ENCODE measurements at regions not wholly inside any gene's neighbourhood (a gene's known extent, or its start where the extent isn't known, plus 50 kb on each side); places are given as distances from the start of the nearest gene placed in this dataset.

DNA sequence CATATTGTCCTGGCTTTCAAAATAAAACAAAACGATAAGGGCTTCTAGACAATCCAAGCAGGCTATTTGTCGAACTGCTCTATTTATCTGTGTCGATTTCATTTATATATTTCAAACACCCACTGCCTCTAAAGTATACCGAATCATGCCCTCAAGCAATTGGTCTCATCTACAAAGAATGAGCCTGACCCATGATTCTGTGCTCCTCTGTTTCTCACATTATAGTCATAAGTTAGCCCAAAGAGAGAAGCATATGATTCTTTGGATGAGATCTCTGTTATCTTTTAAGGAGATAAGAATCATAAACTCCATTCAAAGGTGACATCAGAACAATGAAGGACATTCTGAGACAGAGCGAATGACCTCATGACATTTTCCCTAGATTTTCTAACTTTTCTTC lies 191.1 kb downstream of the MAP2K6 start:
- no peak for DNase-seq

GRCh38 chr17:69606142-69606800 lies 191.8 kb downstream of the MAP2K6 start:
- H3K9me3 ChIP-seq (replicated peaks), result no peaks in the 10 kb centered on the region
- H3K4me3 ChIP-seq, result no peak overlapping the region
- DNase-seq, result peak in 1 of 2 experiments; percentile 37
- peak overlapping the region; percentile 5; the same call in 1 of the 2 replicates for H3K27ac ChIP-seq
- no peaks in the 10 kb centered on the region for H3K36me3 ChIP-seq
- peaks cover 24% of the 10 kb centered on the region for H3K4me1 ChIP-seq
- no peaks in the 10 kb centered on the region for H3K27me3 ChIP-seq

More for the DNA sequence above, 191.1 kb downstream of the MAP2K6 start:
- no peak overlapping the region for H3K27ac ChIP-seq
- no peaks in the 10 kb centered on the region for H3K27me3 ChIP-seq
- H3K4me1 ChIP-seq, result peaks cover 24% of the 10 kb centered on the region
- no peaks in the 10 kb centered on the region for H3K36me3 ChIP-seq
- no peak overlapping the region for H3K4me3 ChIP-seq
- H3K9me3 ChIP-seq (replicated peaks), result no peaks in the 10 kb centered on the region

DNA sequence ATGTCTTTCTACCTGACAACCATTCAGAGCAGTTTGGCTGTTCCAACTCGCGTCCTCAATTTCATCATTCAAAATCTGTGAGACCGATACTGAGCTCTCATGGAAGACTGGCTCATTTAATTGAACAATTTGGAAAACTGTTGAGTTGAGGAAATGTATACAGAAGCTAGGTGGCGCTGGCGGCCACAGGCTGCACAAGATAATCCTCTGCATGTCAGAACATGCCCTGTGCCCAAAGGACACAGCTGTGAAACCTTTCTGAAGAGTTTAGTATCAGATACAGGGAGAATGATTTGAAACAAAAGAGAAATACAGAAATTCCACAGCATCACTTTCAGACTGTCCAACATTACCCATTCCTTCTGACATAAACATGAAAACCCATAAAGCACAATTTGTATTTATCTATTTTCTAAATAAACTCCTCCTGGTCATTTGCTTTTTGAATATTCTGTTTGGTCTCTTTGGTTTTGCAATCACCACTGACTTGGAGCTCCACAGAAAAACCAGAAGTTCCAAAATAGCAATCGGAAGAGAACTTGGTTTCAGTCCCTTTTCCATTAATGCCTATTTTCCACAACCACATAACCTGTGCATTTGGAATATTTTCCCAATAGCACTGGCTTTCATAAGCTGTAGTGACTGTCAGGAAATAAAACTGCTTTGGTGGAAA lies 192.8 kb downstream of the MAP2K6 start:
- no peak overlapping the region for H3K4me3 ChIP-seq
- H3K27me3 ChIP-seq, result no peaks in the 10 kb centered on the region
- H3K27ac ChIP-seq, result peak overlapping the region; percentile 25
- H3K9me3 ChIP-seq (replicated peaks), result no peaks in the 10 kb centered on the region
- H3K36me3 ChIP-seq, result no peaks in the 10 kb centered on the region
- H3K4me1 ChIP-seq, result peaks cover 24% of the 10 kb centered on the region
- peak; percentile 73 to 87 for DNase-seq

GRCh38 chr17:69608141-69608540 lies 193.6 kb downstream of the MAP2K6 start:
- no peak overlapping the region for H3K27ac ChIP-seq
- H3K4me3 ChIP-seq, result no peak overlapping the region
- no peaks in the 10 kb centered on the region for H3K27me3 ChIP-seq
- no peaks in the 10 kb centered on the region for H3K36me3 ChIP-seq
- H3K4me1 ChIP-seq, result peaks cover 24% of the 10 kb centered on the region
- DNase-seq, result no peak
- H3K9me3 ChIP-seq (replicated peaks), result no peaks in the 10 kb centered on the region

DNA sequence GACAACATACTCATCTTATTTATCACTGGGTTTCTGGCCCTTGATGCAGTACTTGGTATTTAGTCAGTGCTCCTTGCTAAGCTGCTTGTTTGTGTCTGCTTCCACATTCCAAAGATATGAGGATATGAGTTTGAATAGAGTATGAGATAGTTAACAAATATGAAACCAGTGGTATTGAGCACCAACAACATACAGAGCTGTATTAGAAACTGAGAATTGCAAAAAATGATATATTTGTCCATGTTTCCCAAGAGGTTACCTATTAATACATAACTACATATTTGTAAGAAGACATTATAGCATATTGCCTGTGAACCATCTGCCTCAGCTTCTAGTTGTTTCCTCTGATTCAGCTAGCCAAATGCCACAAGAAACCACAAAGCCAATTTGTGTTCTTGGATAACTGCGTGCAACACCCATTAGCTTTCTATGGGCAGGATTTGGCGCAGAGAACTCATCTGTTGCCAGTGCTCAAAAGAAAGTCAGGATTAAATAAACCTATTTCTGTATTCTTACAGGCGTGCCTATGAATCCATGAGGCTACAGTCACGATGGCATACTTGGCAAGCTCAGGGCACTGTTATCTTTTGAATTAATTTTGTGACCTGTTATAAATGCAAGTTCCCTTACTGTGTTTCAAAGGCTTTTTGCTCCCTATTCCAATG lies 194.4 kb downstream of the MAP2K6 start:
- no peaks in the 10 kb centered on the region for H3K36me3 ChIP-seq
- H3K4me1 ChIP-seq, result peaks cover 24% of the 10 kb centered on the region
- no peaks in the 10 kb centered on the region for H3K27me3 ChIP-seq
- H3K27ac ChIP-seq, result peak overlapping the region; percentile 16; the same call in 1 of the 2 replicates
- H3K9me3 ChIP-seq (replicated peaks), result no peaks in the 10 kb centered on the region
- DNase-seq, result peak; percentile 20 to 52
- no peak overlapping the region for H3K4me3 ChIP-seq

GRCh38 chr17:69609473-69610305 lies 195.2 kb downstream of the MAP2K6 start:
- Histone ChIP-seq H3K27ac (peak overlapping the region; percentile 16; the same call in 1 of the 2 replicates), H3K27me3 (no peaks in the 10 kb centered on the region), H3K36me3 (no peaks in the 10 kb centered on the region), H3K4me3 (no peak overlapping the region), H3K4me1 (peaks cover 24% of the 10 kb centered on the region), H3K9me3 (replicated peaks) (no peaks in the 10 kb centered on the region)
- DNase-seq, result peak; percentile 11 to 53

DNA sequence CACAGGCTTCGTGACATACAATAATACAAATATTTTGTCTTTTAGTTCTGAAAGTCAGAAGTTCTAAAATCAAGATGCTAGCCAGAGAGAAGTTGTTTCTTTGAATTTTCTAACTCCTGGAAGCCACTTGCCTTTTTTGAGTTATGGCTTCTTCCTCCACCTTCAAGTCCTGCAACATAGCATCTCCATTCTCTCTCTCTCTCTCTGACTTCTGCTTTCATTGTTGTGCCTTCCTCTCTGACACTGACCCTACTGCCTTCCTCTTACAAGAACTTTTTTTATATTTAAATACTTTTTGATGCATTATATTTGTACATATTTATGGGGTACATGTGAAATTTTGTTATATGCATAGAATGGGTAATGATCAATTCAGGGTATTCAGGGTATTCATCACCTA lies 205.9 kb downstream of the MAP2K6 start:
- H3K4me3 ChIP-seq, result no peak overlapping the region
- no peaks in the 10 kb centered on the region for H3K4me1 ChIP-seq
- H3K36me3 ChIP-seq, result no peaks in the 10 kb centered on the region
- H3K9me3 ChIP-seq (replicated peaks), result no peaks in the 10 kb centered on the region
- H3K27ac ChIP-seq, result no peak overlapping the region
- no peak for DNase-seq
- H3K27me3 ChIP-seq, result no peaks in the 10 kb centered on the region

- Histone ChIP-seq H3K4me3 (no peak overlapping the region), H3K9me3 (replicated peaks) (no peaks in the 10 kb centered on the region)
Measured at GRCh38 chr17:69625474-69625873, 211.0 kb downstream of the MAP2K6 start.

DNA sequence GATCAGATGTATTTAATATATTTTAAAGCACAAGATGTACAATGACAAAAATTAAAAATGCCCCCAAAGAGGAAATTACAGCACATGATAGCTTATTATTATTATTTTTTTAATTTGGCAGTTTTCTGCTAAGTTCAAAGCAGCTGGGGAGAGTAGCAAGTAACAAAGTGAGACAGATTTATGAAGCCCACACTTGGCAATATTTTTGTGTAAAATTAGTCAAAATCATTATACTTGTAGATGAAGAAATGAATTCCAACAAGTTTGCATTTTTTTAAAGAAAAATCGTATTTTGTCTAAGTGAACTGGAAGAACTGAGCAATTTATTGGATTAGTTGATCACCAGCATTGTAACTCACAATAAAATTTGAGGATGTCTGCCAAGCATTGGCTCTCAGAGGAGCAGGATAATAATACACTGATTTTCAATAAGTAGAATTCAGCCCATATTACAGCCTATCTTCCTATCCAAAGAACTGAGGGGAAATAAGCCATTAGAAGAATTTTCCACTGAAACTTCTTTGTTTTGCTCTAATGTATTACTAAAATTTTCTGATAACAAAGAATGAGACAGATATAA lies 215.6 kb downstream of the MAP2K6 start:
- Histone ChIP-seq H3K4me3 (no peak overlapping the region), H3K36me3 (no peaks in the 10 kb centered on the region), H3K27ac (no peak overlapping the region), H3K9me3 (replicated peaks) (no peaks in the 10 kb centered on the region), H3K4me1 (no peaks in the 10 kb centered on the region), H3K27me3 (no peaks in the 10 kb centered on the region)
- DNase-seq, result no peak

More at GRCh38 chr17:69625474-69625873, 211.0 kb downstream of the MAP2K6 start:
- no peak for DNase-seq
- no peaks in the 10 kb centered on the region for H3K4me1 ChIP-seq
- H3K27ac ChIP-seq, result no peak overlapping the region
- no peaks in the 10 kb centered on the region for H3K27me3 ChIP-seq
- no peaks in the 10 kb centered on the region for H3K36me3 ChIP-seq

- peaks cover 12% of the 10 kb centered on the region; the same call in 1 of the 2 replicates for H3K4me1 ChIP-seq
- no peaks in the 10 kb centered on the region for H3K27me3 ChIP-seq
- H3K4me3 ChIP-seq, result no peak overlapping the region
- DNase-seq, result no peak
- H3K9me3 ChIP-seq (replicated peaks), result no peaks in the 10 kb centered on the region
- H3K36me3 ChIP-seq, result no peaks in the 10 kb centered on the region
- H3K27ac ChIP-seq, result no peak overlapping the region
Measured at GRCh38 chr17:69634844-69635243, 220.3 kb downstream of the MAP2K6 start.

DNA sequence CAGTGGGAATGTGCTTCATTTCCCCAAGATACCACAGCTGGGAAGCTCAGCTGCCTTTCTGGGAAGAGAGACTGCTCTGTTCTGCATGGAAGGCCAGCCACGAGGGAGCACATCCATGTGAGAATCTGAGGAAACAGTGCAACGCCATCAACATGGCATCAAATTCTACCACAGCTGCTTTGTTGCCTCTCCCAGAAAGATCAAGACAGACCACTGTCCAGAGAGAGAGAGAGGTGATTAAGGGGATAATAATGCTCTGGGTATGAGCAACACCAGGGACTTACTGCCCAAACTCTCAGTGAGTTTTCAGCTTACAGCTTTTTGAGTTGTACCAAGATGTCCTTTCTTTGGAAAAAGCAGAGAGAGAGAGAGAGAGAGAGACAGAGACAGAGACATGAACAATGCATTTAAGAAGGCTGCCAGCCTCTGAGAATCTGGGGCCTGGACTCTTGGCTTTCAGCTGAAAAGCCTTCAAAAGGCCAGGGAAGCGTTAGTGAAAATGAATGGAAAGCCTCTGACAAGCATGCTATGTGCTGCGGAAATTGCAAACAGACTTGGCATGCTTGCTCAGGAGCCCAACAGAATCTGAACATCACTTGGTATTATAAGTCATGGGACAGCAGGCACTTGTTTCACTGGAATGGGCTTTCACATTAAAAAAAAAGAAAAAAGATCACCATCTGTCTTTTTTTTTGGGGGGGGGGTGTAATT lies 223.1 kb downstream of the MAP2K6 start:
- DNase-seq, result peak; percentile 13 to 53
- H3K9me3 ChIP-seq (replicated peaks), result no peaks in the 10 kb centered on the region
- no peaks in the 10 kb centered on the region for H3K36me3 ChIP-seq
- peak overlapping the region; percentile 17; the same call in 1 of the 2 replicates for H3K27ac ChIP-seq
- no peaks in the 10 kb centered on the region for H3K27me3 ChIP-seq
- peaks cover 12% of the 10 kb centered on the region; the same call in 1 of the 2 replicates for H3K4me1 ChIP-seq
- H3K4me3 ChIP-seq, result no peak overlapping the region

- H3K4me1 ChIP-seq, result peaks cover 12% of the 10 kb centered on the region; the same call in 1 of the 2 replicates
- H3K36me3 ChIP-seq, result no peaks in the 10 kb centered on the region
- no peak overlapping the region for H3K4me3 ChIP-seq
- DNase-seq, result no peak
- no peaks in the 10 kb centered on the region for H3K9me3 ChIP-seq (replicated peaks)
- no peak overlapping the region for H3K27ac ChIP-seq
- H3K27me3 ChIP-seq, result no peaks in the 10 kb centered on the region
Measured at GRCh38 chr17:69639096-69639495, 224.6 kb downstream of the MAP2K6 start.

GRCh38 chr17:69640073-69640472 lies 225.6 kb downstream of the MAP2K6 start:
- H3K27ac ChIP-seq, result no peak overlapping the region
- no peaks in the 10 kb centered on the region for H3K27me3 ChIP-seq
- H3K36me3 ChIP-seq, result no peaks in the 10 kb centered on the region
- H3K4me3 ChIP-seq, result no peak overlapping the region
- DNase-seq, result no peak
- H3K4me1 ChIP-seq, result peaks cover 12% of the 10 kb centered on the region; the same call in 1 of the 2 replicates
- H3K9me3 ChIP-seq (replicated peaks), result no peaks in the 10 kb centered on the region

DNA sequence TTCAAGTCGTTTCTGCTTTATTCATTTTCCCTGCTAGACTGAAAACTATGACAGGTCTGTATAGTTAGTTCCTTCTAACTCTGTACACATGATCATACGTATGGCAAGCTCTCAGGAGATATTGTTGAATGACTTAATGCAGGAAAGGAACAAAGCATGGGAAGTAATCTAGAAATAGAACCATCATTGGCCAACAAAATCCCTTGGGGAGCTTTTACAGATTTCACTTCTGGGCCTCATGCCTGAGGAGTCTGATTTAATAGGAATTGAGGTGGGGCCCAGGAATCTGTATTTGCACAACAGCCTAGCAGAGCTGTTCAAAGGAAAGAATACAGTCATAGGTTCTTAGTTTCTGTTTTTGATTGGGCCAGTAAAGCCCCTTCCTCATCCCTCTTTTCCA lies 229.2 kb downstream of the MAP2K6 start:
- no peak for DNase-seq
- H3K27ac ChIP-seq, result no peak overlapping the region
- H3K4me1 ChIP-seq, result peaks cover under 1% of the 10 kb centered on the region; the same call in 1 of the 2 replicates
- H3K27me3 ChIP-seq, result no peaks in the 10 kb centered on the region
- H3K36me3 ChIP-seq, result no peaks in the 10 kb centered on the region
- H3K4me3 ChIP-seq, result no peak overlapping the region
- H3K9me3 ChIP-seq (replicated peaks), result no peaks in the 10 kb centered on the region

Data from SJCRH30 (cell line).